Loucy (cell line): ENCODE measurements at regions not wholly inside any gene's neighbourhood (a gene's known extent, or its start where the extent isn't known, plus 50 kb on each side); places are given as distances from the start of the nearest gene placed in this dataset.

Experiments
- EZH2phosphoT487 ChIP-seq: fragments of 200-600 bp; IDR thresholded peaks from 2 replicates; pipeline ENCODE4 v1.6.1; 2018; ENCODE audit warnings: antibody characterized with exemption, mild to moderate bottlenecking, moderate library complexity, borderline replicate concordance
- TF ChIP-seq, protein P1 (sequence below): fragments of 200-600 bp; sonication (generic); conservative IDR thresholded peaks from 2 replicates; pipeline ENCODE4 v1.5.1; 2014; ENCODE audit warnings: mild to moderate bottlenecking, antibody characterized with exemption, low read length

DNA sequence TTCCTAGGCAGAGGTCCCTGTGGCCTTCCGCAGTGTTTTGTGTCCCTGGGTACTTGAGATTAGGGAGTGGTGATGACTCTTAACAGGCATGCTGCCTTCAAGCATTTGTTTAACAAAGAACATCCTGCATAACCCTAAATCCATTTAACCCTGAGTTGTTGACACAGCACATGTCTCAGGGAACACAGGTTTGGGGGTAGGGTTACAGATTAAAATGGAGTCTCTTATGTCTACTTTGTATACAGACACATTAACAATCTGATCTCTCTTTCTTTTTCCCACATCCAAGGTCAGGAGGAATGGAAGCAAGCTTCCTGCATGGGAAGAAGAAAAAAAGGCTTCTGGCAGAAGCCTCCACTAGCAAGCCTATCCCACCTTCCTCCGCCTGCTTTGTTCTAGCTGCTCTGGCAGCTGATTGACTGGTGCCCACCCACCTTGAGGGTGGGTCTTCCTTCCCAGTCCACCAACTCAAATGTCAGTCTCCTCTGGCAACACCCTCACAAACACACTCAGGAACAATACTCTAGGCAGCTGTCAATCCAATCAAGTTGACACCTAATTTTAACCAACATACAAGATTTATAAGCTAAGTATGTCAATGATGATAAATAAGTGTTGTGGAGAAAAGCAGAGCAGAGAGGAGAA lies 176.5 kb upstream of the CCZ1B start:
- TF ChIP-seq, protein P1, sequence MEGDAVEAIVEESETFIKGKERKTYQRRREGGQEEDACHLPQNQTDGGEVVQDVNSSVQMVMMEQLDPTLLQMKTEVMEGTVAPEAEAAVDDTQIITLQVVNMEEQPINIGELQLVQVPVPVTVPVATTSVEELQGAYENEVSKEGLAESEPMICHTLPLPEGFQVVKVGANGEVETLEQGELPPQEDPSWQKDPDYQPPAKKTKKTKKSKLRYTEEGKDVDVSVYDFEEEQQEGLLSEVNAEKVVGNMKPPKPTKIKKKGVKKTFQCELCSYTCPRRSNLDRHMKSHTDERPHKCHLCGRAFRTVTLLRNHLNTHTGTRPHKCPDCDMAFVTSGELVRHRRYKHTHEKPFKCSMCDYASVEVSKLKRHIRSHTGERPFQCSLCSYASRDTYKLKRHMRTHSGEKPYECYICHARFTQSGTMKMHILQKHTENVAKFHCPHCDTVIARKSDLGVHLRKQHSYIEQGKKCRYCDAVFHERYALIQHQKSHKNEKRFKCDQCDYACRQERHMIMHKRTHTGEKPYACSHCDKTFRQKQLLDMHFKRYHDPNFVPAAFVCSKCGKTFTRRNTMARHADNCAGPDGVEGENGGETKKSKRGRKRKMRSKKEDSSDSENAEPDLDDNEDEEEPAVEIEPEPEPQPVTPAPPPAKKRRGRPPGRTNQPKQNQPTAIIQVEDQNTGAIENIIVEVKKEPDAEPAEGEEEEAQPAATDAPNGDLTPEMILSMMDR = no peak
- TF ChIP-seq EZH2phosphoT487 = no peak
